A549 (cell line): ENCODE measurements at regions not wholly inside any gene's neighbourhood (a gene's known extent, or its start where the extent isn't known, plus 50 kb on each side); places are given as distances from the start of the nearest gene placed in this dataset.
A peak's percentile ranks its signal among the peaks of the same experiment; 100 is the strongest.

ENCODE experiments used
- ATAC-seq, 2 experiments: fragments of 200-7000 bp in 1 of 2; fragments of >200 bp in 1 of 2; cut with Nextera tagmentation in 1 of 2; cut with Tn5 transposase in 1 of 2; 3 replicates each; pipeline versions ENCODE4 v1.8.0 to v1.9.1; 2018 to 2020; ENCODE audit warnings: mild to moderate bottlenecking in 1 of 2, moderate library complexity in 1 of 2
- CTCF ChIA-PET: fragments of 300-600 bp; sonication (Branson Sonifier 250); formaldehyde crosslinking; extraction: SDS; loops from one replicate; lab custom pipeline; 2021; ENCODE audit warnings: antibody characterized with exemption, inconsistent platforms; lab: Yijun Ruan, JAX
- POLR2A ChIA-PET: fragments of 350-600 bp; formaldehyde crosslinking; extraction: SDS; loops from one replicate; lab custom pipeline; 2021; ENCODE audit warnings: antibody characterized with exemption, inconsistent platforms; lab: Yijun Ruan, JAX
- DNase-seq, 2 experiments: peaks; one replicate each; pipeline versions ENCODE4 v3.0.0 to v3.0.0-alpha.2; 2011 to 2016; ENCODE audit warnings: low read depth in 1 of 2, low spot score in 1 of 2
- FAIRE-seq: peaks from 2 replicates; lab custom pipeline; 2011; peaks lifted over from hg19 to GRCh38; lab: Jason Lieb, UNC
- H3K27ac ChIP-seq, 2 experiments: fragments of >200 bp; sonication (Bioruptor Twin); formaldehyde crosslinking; 3 replicates each; pipeline ENCODE4 v1.5.1; 2016 to 2017
- H3K4me1 ChIP-seq: fragments of >200 bp; sonication (Bioruptor Twin); formaldehyde crosslinking; 3 replicates; pipeline ENCODE4 v1.6.1; 2016
- H3K4me2 ChIP-seq: fragments of >200 bp; sonication (Bioruptor Twin); formaldehyde crosslinking; 3 replicates; pipeline ENCODE4 v1.6.1; 2016
- H3K4me3 ChIP-seq: fragments of >200 bp; sonication (Bioruptor Twin); formaldehyde crosslinking; 3 replicates; pipeline ENCODE4 v1.5.1; 2016
- H3K9me3 ChIP-seq: fragments of >200 bp; sonication (Bioruptor Twin); formaldehyde crosslinking; 3 replicates; pipeline ENCODE4 v1.6.1; 2016
- CBX8 ChIP-seq: fragments of 200-600 bp; sonication (generic); IDR thresholded peaks from 2 replicates; pipeline ENCODE4 v1.6.1; 2016
- CEBPB ChIP-seq, 2 experiments: fragments of >200 bp in 1 of 2; sonication (Bioruptor Twin) in 1 of 2; formaldehyde crosslinking in 1 of 2; IDR thresholded peaks; 2 replicates each; pipeline ENCODE4 v1.6.1; 2012 to 2016
- CHD2 ChIP-seq: fragments of 150-350 bp; IDR thresholded peaks from 2 replicates; pipeline ENCODE4 v1.6.1; 2014; ENCODE audit warnings: low read length; ENCODE audit not compliant: partially characterized antibody
- EP300 ChIP-seq, 2 experiments: fragments of >200 bp; sonication (Bioruptor Twin); formaldehyde crosslinking; IDR thresholded peaks; 2 replicates in 1 of 2; 3 replicates in 1 of 2; pipeline ENCODE4 v1.6.1; 2016 to 2017
- FOSB ChIP-seq: fragments of 250-450 bp; sonication (Bioruptor Pico); IDR thresholded peaks from 2 replicates; pipeline ENCODE4 v1.5.0; 2020; ENCODE audit warnings: mild to moderate bottlenecking, moderate library complexity
- FOSL2 ChIP-seq, 2 experiments: fragments of 450-650 bp in 1 of 2; fragments of >200 bp in 1 of 2; sonication (Bioruptor Twin) in 1 of 2; formaldehyde crosslinking; IDR thresholded peaks; 2 replicates each; pipeline versions ENCODE4 v1.5.0 to v1.6.1; 2016 to 2020; ENCODE audit warnings: mild to moderate bottlenecking in 1 of 2, moderate library complexity in 1 of 2
- GATA3 ChIP-seq: IDR thresholded peaks from 2 replicates; pipeline ENCODE4 v1.6.1; 2012; ENCODE audit warnings: borderline replicate concordance
- HEYL ChIP-seq: fragments of 250-450 bp; sonication (Bioruptor Pico); IDR thresholded peaks from 2 replicates; pipeline ENCODE4 v1.8.0; 2021; ENCODE audit warnings: mild to moderate bottlenecking, moderate library complexity
- HOXA7 ChIP-seq: fragments of 250-450 bp; sonication (Bioruptor Pico); IDR thresholded peaks from 2 replicates; pipeline ENCODE4 v1.5.0; 2020; ENCODE audit warnings: mild to moderate bottlenecking, moderate library complexity
- HOXB13 ChIP-seq: fragments of 250-450 bp; sonication (Bioruptor Pico); IDR thresholded peaks from 2 replicates; pipeline ENCODE4 v1.5.0; 2020; ENCODE audit warnings: low read depth, mild to moderate bottlenecking, moderate library complexity
- HOXB5 ChIP-seq: fragments of 250-450 bp; sonication (Bioruptor Pico); IDR thresholded peaks from 2 replicates; pipeline ENCODE4 v1.5.0; 2020; ENCODE audit warnings: mild to moderate bottlenecking, moderate library complexity
- JUN ChIP-seq, 2 experiments: fragments of >200 bp; sonication (Bioruptor Twin); formaldehyde crosslinking; IDR thresholded peaks; 2 replicates in 1 of 2; 3 replicates in 1 of 2; pipeline ENCODE4 v1.6.1; 2016 to 2017
- NFE2L2 ChIP-seq: fragments of 150-350 bp; conservative IDR thresholded peaks from 2 replicates; pipeline ENCODE4 v1.6.1; 2014; ENCODE audit warnings: low read length
- POLR2A ChIP-seq: IDR thresholded peaks from 2 replicates; pipeline ENCODE4 v1.6.1; 2012; ENCODE audit warnings: mild to moderate bottlenecking, low read length
- POLR2AphosphoS2 ChIP-seq: conservative IDR thresholded peaks from 2 replicates; pipeline ENCODE4 v1.6.1; 2012; ENCODE audit warnings: low read length, improper control_type of control experiment, inconsistent platforms
- RAD21 ChIP-seq, 2 experiments: fragments of >200 bp in 1 of 2; sonication (Bioruptor Twin) in 1 of 2; formaldehyde crosslinking in 1 of 2; IDR thresholded peaks in 1 of 2; conservative IDR thresholded peaks in 1 of 2; 2 replicates in 1 of 2; 3 replicates in 1 of 2; pipeline ENCODE4 v1.6.1; 2012 to 2018; ENCODE audit warnings: inconsistent platforms in 1 of 2
- RARB ChIP-seq: fragments of 250-450 bp; sonication (Bioruptor Pico); IDR thresholded peaks from 2 replicates; pipeline ENCODE4 v1.8.0; 2021; ENCODE audit warnings: mild to moderate bottlenecking, moderate library complexity
- SMC3 ChIP-seq: fragments of >200 bp; sonication (Bioruptor Twin); formaldehyde crosslinking; IDR thresholded peaks from 3 replicates; pipeline ENCODE4 v1.6.1; 2018; ENCODE audit warnings: inconsistent platforms
- TP53 ChIP-seq: fragments of 250-450 bp; sonication (Bioruptor Pico); IDR thresholded peaks from 2 replicates; pipeline ENCODE4 v1.5.0; 2021; ENCODE audit warnings: mild to moderate bottlenecking, moderate library complexity
- ZFP36 ChIP-seq: fragments of 450-650 bp; IDR thresholded peaks from 2 replicates; pipeline ENCODE4 v1.6.1; 2014; ENCODE audit warnings: borderline replicate concordance; ENCODE audit not compliant: partially characterized antibody
- ZSCAN20 ChIP-seq: fragments of 250-450 bp; sonication (Bioruptor Pico); IDR thresholded peaks from 2 replicates; pipeline ENCODE4 v1.8.0; 2022; ENCODE audit warnings: mild to moderate bottlenecking, moderate library complexity
- WGBS: methylation state at CpG from one replicate; pipeline ENCODE4 v1.1.6; 2017; ENCODE audit errors: missing lambda C conversion rate; 5-methylcytosine and 5-hydroxymethylcytosine counted together
- TF ChIP-seq, protein P1 (sequence below): fragments of 250-450 bp; sonication (Bioruptor Pico); IDR thresholded peaks from 2 replicates; pipeline ENCODE4 v1.5.0; 2020; ENCODE audit warnings: low read depth, mild to moderate bottlenecking, moderate library complexity
- TF ChIP-seq, protein P2 (sequence below): IDR thresholded peaks from 2 replicates; pipeline ENCODE4 v1.6.1; 2012
- TF ChIP-seq, protein P3 (sequence below): IDR thresholded peaks from 2 replicates; pipeline ENCODE4 v1.6.1; 2012; ENCODE audit warnings: low read depth, borderline replicate concordance
- TF ChIP-seq, protein P4 (sequence below): fragments of 450-650 bp; IDR thresholded peaks from 2 replicates; pipeline ENCODE4 v1.6.1; 2014; ENCODE audit warnings: antibody characterized with exemption
- TF ChIP-seq, protein P5 (sequence below): fragments of >200 bp; sonication (Bioruptor Twin); formaldehyde crosslinking; IDR thresholded peaks from 3 replicates; pipeline ENCODE4 v1.6.1; 2016
- TF ChIP-seq, protein P6 (sequence below): fragments of >200 bp; sonication (Bioruptor Twin); formaldehyde crosslinking; IDR thresholded peaks from 2 replicates; pipeline ENCODE4 v1.6.1; 2016

DNA sequence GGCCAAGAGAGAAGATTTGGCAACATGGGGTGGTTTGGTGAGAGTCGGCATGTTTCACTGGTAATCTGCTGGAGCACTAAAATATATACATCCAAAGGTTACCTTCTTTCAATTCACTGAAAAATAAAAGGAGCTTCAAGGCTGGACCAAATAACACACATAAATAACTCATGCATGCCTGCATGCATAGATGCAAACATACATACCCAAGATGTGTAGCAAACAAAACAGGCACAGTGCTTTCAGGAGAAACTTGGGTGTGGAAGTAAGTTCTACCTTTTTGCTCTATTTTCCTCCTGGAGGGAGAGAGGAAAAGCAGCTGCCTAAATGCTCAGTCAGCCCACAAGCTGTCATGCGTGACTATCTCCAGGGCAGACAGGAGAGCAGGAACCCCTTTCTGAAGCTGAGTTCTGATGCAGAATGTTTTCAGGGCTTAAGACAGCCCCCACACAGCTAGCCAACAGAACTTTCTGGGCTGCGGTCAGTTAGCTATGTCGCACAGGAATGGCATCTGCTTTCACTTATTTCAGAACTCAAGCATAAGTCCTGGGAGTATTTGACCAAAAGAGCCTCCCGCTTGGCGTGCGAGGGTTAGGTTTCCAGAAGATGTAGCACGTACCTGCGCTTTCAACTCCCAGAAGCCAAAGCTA, 166.2 kb downstream of the TOMM20 start:
- H3K9me3 ChIP-seq, result no peaks in the 10 kb centered on the region
- ChIA-PET CTCF (interaction anchor here (0.8 to 2.1 kb wide), 12 partner anchors 12 to 467 kb away, joined by 3 to 13 read pairs (median 4); no protein-coding TSS in a partner anchor), POLR2A (interaction anchor here (0.6 to 4.6 kb wide), 16 partner anchors 13 to 463 kb away, joined by 3 to 66 read pairs (median 4); partner anchors contain the start of gene IRF2BP2)
- no peak overlapping the region for H3K4me3 ChIP-seq
- 29% methylated on average over 9 of the region's 9 CpGs for WGBS
- TF ChIP-seq FOSB (CRISPR knock-in tag) (peak; percentile 13; the same call in 1 of the 2 replicates), TP53 (CRISPR knock-in tag) (0 out of 2 replicates have a peak, but pooled peaks have one; percentile 61), RAD21 (conservative IDR thresholded peaks at IDR 0.05 in 1 of 2, IDR thresholded peaks at IDR 0.05 in 1 of 2) (0 out of 5 replicates have a peak, but pooled peaks of 1 of the 2 experiments have one; percentile 3), ZSCAN20 (CRISPR knock-in tag) (0 out of 2 replicates have a peak, but pooled peaks have one; percentile 12), CBX8 (no peak), FOSL2 (IDR thresholded peaks at IDR 0.05) (no peak), FOSL2 (CRISPR knock-in tag; IDR thresholded peaks at IDR 0.05) (peak; percentile 51), POLR2A (no peak)
- TF ChIP-seq, protein P1, sequence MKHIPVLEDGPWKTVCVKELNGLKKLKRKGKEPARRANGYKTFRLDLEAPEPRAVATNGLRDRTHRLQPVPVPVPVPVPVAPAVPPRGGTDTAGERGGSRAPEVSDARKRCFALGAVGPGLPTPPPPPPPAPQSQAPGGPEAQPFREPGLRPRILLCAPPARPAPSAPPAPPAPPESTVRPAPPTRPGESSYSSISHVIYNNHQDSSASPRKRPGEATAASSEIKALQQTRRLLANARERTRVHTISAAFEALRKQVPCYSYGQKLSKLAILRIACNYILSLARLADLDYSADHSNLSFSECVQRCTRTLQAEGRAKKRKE (CRISPR knock-in tag), result 0 out of 2 replicates have a peak, but pooled peaks have one; percentile 10
- TF ChIP-seq, protein P2, sequence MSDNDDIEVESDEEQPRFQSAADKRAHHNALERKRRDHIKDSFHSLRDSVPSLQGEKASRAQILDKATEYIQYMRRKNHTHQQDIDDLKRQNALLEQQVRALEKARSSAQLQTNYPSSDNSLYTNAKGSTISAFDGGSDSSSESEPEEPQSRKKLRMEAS, result peak; percentile 6; the same call in 1 of the 2 replicates
- peak in 1 of 2 experiments; percentile 10; a peak in 3 of 6 replicates for ATAC-seq
- H3K27ac ChIP-seq, result peak overlapping the region; percentile 93 to 96
- H3K4me2 ChIP-seq, result peak overlapping the region; percentile 70
- no peak for FAIRE-seq
- H3K4me1 ChIP-seq, result peaks cover 89% of the 10 kb centered on the region
- peak in 1 of 2 experiments; percentile 71 for DNase-seq

DNA sequence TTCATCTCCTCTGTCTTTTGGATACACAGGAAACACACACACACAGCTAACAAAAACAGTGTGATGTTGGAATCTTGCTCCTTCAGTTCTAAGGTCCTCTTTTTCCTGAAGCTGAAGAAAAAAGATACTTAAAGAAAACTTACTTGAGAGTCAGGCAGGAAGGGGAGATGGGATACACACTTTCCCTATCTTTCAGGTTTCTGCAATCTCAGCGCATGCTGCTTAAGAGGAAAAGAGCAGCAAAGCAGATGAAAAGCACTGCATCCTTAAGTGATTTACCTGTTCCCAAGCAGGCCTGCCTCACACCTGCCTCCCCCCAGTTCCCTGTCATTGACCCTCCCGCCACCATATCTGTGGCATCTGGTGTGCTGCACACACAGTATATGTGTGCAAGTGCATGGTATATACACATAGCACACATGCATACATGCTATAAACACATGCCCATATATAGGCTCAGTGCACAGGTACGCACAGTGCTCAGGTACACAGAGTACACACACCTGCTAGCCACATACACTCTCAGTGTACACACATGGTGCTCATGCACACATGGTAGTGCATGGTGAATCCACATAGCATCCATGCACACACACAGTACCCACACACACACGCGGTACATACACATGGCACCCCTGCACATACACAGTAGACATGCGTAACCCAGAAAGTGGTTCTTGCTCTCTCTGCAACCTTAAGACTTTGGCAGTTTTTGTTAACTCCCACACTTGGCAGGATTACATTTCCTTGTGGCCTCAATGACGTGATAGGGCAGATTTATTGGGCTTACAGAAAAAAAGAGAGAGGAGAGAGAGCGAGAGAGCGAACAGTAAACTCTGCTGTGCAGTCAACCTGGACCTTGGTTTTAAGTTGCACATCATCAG, 166.9 kb downstream of the TOMM20 start:
- no peaks in the 10 kb centered on the region for H3K9me3 ChIP-seq
- H3K27ac ChIP-seq, result peak overlapping the region; percentile 93 to 96
- ATAC-seq (peak in 1 of 2 experiments; percentile 2; a peak in 2 of 6 replicates), FAIRE-seq (no peak), DNase-seq (peak in 1 of 2 experiments; percentile 90)
- ChIA-PET POLR2A (interaction anchor here (0.5 to 4.6 kb wide), 9 partner anchors 14 to 462 kb away, joined by 4 to 66 read pairs (median 4); partner anchors contain the start of gene IRF2BP2), CTCF (interaction anchor here (0.8 to 2.1 kb wide), 10 partner anchors 13 to 466 kb away, joined by 3 to 13 read pairs (median 4); no protein-coding TSS in a partner anchor)
- no peak overlapping the region for H3K4me3 ChIP-seq
- peak overlapping the region; percentile 70 for H3K4me2 ChIP-seq
- 54% methylated on average over 9 of the region's 9 CpGs for WGBS
- H3K4me1 ChIP-seq, result peaks cover 91% of the 10 kb centered on the region
- TF ChIP-seq ZSCAN20 (CRISPR knock-in tag) (peak; percentile 84; the same call in 1 of the 2 replicates), EP300 (IDR thresholded peaks at IDR 0.05) (peak; percentile 53 to 54; a peak in 2 of 5 replicates), ZFP36 (peak; percentile 17), FOSL2 (IDR thresholded peaks at IDR 0.05) (no peak), FOSL2 (CRISPR knock-in tag; IDR thresholded peaks at IDR 0.05) (peak; percentile 42; the same call in 1 of the 2 replicates), HOXA7 (CRISPR knock-in tag) (peak; percentile 20; the same call in 1 of the 2 replicates), HEYL (peak; percentile 87), CEBPB (IDR thresholded peaks at IDR 0.05) (peak; percentile 32 to 48; a peak in 2 of 4 replicates), NFE2L2 (no peak), RARB (CRISPR knock-in tag) (peak; percentile 50; the same call in 1 of the 2 replicates), HOXB13 (CRISPR knock-in tag) (peak; percentile 15; the same call in 1 of the 2 replicates), SMC3 (peak; percentile 37; the same call in 1 of the 3 replicates), POLR2AphosphoS2 (no peak), GATA3 (peak; percentile 74), JUN (IDR thresholded peaks at IDR 0.05) (peak in 1 of 2 experiments; percentile 36; a peak in 1 of 5 replicates), CHD2 (no peak), HOXB5 (CRISPR knock-in tag) (0 out of 2 replicates have a peak, but pooled peaks have one; percentile 22)
- TF ChIP-seq, protein P2, result peak; percentile 60
- TF ChIP-seq, protein P1 (CRISPR knock-in tag), result peak; percentile 21; the same call in 1 of the 2 replicates
- TF ChIP-seq, protein P3, sequence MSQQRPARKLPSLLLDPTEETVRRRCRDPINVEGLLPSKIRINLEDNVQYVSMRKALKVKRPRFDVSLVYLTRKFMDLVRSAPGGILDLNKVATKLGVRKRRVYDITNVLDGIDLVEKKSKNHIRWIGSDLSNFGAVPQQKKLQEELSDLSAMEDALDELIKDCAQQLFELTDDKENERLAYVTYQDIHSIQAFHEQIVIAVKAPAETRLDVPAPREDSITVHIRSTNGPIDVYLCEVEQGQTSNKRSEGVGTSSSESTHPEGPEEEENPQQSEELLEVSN, result no peak
- TF ChIP-seq, protein P4, sequence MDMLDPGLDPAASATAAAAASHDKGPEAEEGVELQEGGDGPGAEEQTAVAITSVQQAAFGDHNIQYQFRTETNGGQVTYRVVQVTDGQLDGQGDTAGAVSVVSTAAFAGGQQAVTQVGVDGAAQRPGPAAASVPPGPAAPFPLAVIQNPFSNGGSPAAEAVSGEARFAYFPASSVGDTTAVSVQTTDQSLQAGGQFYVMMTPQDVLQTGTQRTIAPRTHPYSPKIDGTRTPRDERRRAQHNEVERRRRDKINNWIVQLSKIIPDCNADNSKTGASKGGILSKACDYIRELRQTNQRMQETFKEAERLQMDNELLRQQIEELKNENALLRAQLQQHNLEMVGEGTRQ, result no peak
- TF ChIP-seq, protein P5, sequence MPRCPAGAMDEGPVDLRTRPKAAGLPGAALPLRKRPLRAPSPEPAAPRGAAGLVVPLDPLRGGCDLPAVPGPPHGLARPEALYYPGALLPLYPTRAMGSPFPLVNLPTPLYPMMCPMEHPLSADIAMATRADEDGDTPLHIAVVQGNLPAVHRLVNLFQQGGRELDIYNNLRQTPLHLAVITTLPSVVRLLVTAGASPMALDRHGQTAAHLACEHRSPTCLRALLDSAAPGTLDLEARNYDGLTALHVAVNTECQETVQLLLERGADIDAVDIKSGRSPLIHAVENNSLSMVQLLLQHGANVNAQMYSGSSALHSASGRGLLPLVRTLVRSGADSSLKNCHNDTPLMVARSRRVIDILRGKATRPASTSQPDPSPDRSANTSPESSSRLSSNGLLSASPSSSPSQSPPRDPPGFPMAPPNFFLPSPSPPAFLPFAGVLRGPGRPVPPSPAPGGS, result peak; percentile 43; the same call in 1 of the 3 replicates
- TF ChIP-seq, protein P6, sequence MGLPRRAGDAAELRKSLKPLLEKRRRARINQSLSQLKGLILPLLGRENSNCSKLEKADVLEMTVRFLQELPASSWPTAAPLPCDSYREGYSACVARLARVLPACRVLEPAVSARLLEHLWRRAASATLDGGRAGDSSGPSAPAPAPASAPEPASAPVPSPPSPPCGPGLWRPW, result no peak
